ENCODE measurements at regions not wholly inside any gene's neighbourhood (a gene's known extent, or its start where the extent isn't known, plus 50 kb on each side); places are given as distances from the start of the nearest gene placed in this dataset.

DNA sequence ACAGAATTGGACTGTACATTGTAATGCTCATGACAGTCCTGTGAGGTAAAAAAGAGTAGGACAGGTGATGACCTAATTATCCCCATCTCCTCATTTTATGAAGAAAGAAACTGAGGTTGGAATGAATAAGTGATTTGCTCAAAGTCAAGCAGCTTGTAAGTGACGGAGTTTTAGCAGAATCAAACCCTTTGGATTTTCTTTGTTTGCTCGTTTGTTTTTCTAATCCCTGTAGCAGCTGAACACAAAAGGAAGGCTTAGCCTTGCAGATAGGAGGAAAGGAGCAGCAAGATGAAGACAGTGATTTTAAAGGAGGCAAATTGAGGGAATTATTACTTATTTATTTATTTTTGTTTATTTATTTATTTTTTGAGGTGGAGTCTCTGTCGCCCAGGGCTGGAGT, 528.4 kb upstream of the AMOT start:
- TF ChIP-seq, protein P1, sequence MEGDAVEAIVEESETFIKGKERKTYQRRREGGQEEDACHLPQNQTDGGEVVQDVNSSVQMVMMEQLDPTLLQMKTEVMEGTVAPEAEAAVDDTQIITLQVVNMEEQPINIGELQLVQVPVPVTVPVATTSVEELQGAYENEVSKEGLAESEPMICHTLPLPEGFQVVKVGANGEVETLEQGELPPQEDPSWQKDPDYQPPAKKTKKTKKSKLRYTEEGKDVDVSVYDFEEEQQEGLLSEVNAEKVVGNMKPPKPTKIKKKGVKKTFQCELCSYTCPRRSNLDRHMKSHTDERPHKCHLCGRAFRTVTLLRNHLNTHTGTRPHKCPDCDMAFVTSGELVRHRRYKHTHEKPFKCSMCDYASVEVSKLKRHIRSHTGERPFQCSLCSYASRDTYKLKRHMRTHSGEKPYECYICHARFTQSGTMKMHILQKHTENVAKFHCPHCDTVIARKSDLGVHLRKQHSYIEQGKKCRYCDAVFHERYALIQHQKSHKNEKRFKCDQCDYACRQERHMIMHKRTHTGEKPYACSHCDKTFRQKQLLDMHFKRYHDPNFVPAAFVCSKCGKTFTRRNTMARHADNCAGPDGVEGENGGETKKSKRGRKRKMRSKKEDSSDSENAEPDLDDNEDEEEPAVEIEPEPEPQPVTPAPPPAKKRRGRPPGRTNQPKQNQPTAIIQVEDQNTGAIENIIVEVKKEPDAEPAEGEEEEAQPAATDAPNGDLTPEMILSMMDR (IDR thresholded peaks at IDR 0.05 in 8 of 11, conservative IDR thresholded peaks at IDR 0.05 in 3 of 11), result no peak
- TF ChIP-seq POLR2A (IDR thresholded peaks at IDR 0.05), result no peak
